Caco-2 (cell line): ENCODE measurements at regions not wholly inside any gene's neighbourhood (a gene's known extent, or its start where the extent isn't known, plus 50 kb on each side); places are given as distances from the start of the nearest gene placed in this dataset.
A peak's percentile ranks its signal among the peaks of the same experiment; 100 is the strongest.

Source experiments
- BruUV-seq: library from RNA; stranded (reverse); fragments of 400-500 nt; replicated peaks from 2 replicates; lab custom pipeline; 2021; lab: Mats Ljungman, UMichigan
- CTCF ChIA-PET: fragments of 300-600 bp; sonication (Branson Sonifier 250); formaldehyde crosslinking; loops from one replicate; lab custom pipeline; 2022; ENCODE audit warnings: antibody characterized with exemption; lab: Charles Lee
- POLR2A ChIA-PET: fragments of 300-600 bp; sonication (Branson Sonifier 250); formaldehyde crosslinking; loops from one replicate; lab custom pipeline; 2022; ENCODE audit warnings: antibody characterized with exemption; lab: Charles Lee
- DNase-seq, 2 experiments: peaks; one replicate each; pipeline versions ENCODE4 v3.0.0 to v3.0.0-alpha.2; 2020 to 2022
- H3K27me3 ChIP-seq: replicated peaks from 2 replicates; pipeline ENCODE4 v1.6.0; 2011; ENCODE audit warnings: low read length; ENCODE audit not compliant: control insufficient read depth, insufficient read depth
- H3K36me3 ChIP-seq: 2 replicates; pipeline ENCODE4 v1.5.1; 2011; ENCODE audit warnings: low read length; ENCODE audit not compliant: control insufficient read depth, insufficient read depth
- H3K4me1 ChIP-seq: fragments of 250-450 bp; sonication (Bioruptor Pico); 2 replicates; pipeline ENCODE4 v1.5.1; 2020; ENCODE audit warnings: mild to moderate bottlenecking
- H3K4me3 ChIP-seq: 2 replicates; pipeline ENCODE4 v1.5.1; 2011; ENCODE audit warnings: low read depth, mild to moderate bottlenecking, control low read depth, low read length
- H3K9me3 ChIP-seq: fragments of 250-450 bp; sonication (Bioruptor Pico); 2 replicates; pipeline ENCODE4 v1.5.1; 2020; ENCODE audit warnings: mild to moderate bottlenecking, moderate library complexity
- H3K27ac Mint-ChIP-seq: one replicate; pipeline ENCODE4 v1.8.0; 2022; ENCODE audit warnings: mixed read lengths; ENCODE audit not compliant: unreplicated experiment
- H3K27me3 Mint-ChIP-seq: one replicate; pipeline ENCODE4 v1.8.0; 2022; ENCODE audit warnings: mixed read lengths; ENCODE audit not compliant: insufficient read depth, unreplicated experiment
- H3K36me3 Mint-ChIP-seq: one replicate; pipeline ENCODE4 v1.8.0; 2022; ENCODE audit warnings: mild to moderate bottlenecking, mixed read lengths; ENCODE audit not compliant: insufficient read depth, unreplicated experiment
- H3K4me1 Mint-ChIP-seq: one replicate; pipeline ENCODE4 v1.8.0; 2022; ENCODE audit warnings: low read depth, mixed read lengths; ENCODE audit not compliant: unreplicated experiment
- H3K4me3 Mint-ChIP-seq: one replicate; pipeline ENCODE4 v1.8.0; 2022; ENCODE audit warnings: mild to moderate bottlenecking, moderate library complexity, mixed read lengths; ENCODE audit not compliant: unreplicated experiment
- H3K9me3 Mint-ChIP-seq: one replicate; pipeline ENCODE4 v1.8.0; 2022; ENCODE audit warnings: mixed read lengths; ENCODE audit not compliant: unreplicated experiment
- CTCF ChIP-seq, 2 experiments: fragments of 200-600 bp in 1 of 2; IDR thresholded peaks; 1 replicate in 1 of 2; 2 replicates in 1 of 2; pipeline versions ENCODE4 v1.5.1 to v1.8.0; 2011 to 2022; ENCODE audit warnings: antibody characterized with exemption in 1 of 2, control low read depth in 1 of 2, inconsistent platforms in 1 of 2, low read depth in 1 of 2, low read length in 1 of 2, mild to moderate bottlenecking in 1 of 2, moderate library complexity in 1 of 2; ENCODE audit not compliant: insufficient read depth in 1 of 2, severe bottlenecking in 1 of 2, unreplicated experiment in 1 of 2
- intact Hi-C: fragments of 100-400 bp; cut with micrococcal nuclease; formaldehyde crosslinking; loops from one replicate; pipeline ENCODE4 v1.10.0; 2022; ENCODE audit not compliant: unreplicated experiment

- Mint-ChIP-seq H3K27me3 (peaks cover 12% of the 10 kb centered on the region), H3K4me1 (no peaks in the 10 kb centered on the region), H3K27ac (no peak overlapping the region), H3K4me3 (no peak overlapping the region), H3K9me3 (no peaks in the 10 kb centered on the region), H3K36me3 (no peaks in the 10 kb centered on the region)
- H3K9me3 ChIP-seq = no peaks in the 10 kb centered on the region
- DNase-seq = no peak
- CTCF ChIA-PET = no interaction called here
- intact Hi-C loops = no loop called here
- H3K4me3 ChIP-seq = no peak overlapping the region
- no peaks in the 10 kb centered on the region for H3K4me1 ChIP-seq
- H3K36me3 ChIP-seq = no peaks in the 10 kb centered on the region
- no peaks in the 10 kb centered on the region for H3K27me3 ChIP-seq
- no TSS peak for BruUV-seq
- POLR2A ChIA-PET = no interaction called here
- no peak for TF ChIP-seq CTCF (IDR thresholded peaks at IDR 0.05; ENCODE audit: insufficient read depth in 1 of 2, low read depth in 1 of 2, low read length in 1 of 2, severe bottlenecking in 1 of 2, unreplicated experiment in 1 of 2)
Measured at GRCh38 chr22:22355096-22355834, 110.7 kb downstream of the VPREB1 start.

- intact Hi-C loops = loop anchor here (1.0 to 2.0 kb wide), 3 partner anchors 14 to 65 kb away; no protein-coding TSS in a partner anchor
Measured at GRCh38 chr22:22357024-22357883, 112.7 kb downstream of the VPREB1 start.

More at GRCh38 chr22:22357024-22357883, 112.7 kb downstream of the VPREB1 start:
- Mint-ChIP-seq H3K4me3 (no peak overlapping the region), H3K27me3 (peaks cover 16% of the 10 kb centered on the region), H3K9me3 (no peaks in the 10 kb centered on the region), H3K4me1 (no peaks in the 10 kb centered on the region), H3K27ac (no peak overlapping the region), H3K36me3 (no peaks in the 10 kb centered on the region)
- peak; percentile 67 to 79 for TF ChIP-seq CTCF (IDR thresholded peaks at IDR 0.05; ENCODE audit: insufficient read depth in 1 of 2, low read depth in 1 of 2, low read length in 1 of 2, severe bottlenecking in 1 of 2, unreplicated experiment in 1 of 2)
- H3K9me3 ChIP-seq = no peaks in the 10 kb centered on the region
- POLR2A ChIA-PET = no interaction called here
- H3K4me3 ChIP-seq = no peak overlapping the region
- CTCF ChIA-PET = interaction anchor here (0.6 kb wide), 1 partner anchor 9 kb away, joined by 3 read pairs; no protein-coding TSS in a partner anchor
- no peaks in the 10 kb centered on the region for H3K36me3 ChIP-seq
- H3K4me1 ChIP-seq = no peaks in the 10 kb centered on the region
- no peaks in the 10 kb centered on the region for H3K27me3 ChIP-seq
- peak; percentile 88 to 91 for DNase-seq
- no TSS peak for BruUV-seq
